Esophagus muscularis mucosa (tissue), 4 donors: ENCODE measurements at regions not wholly inside any gene's neighbourhood (a gene's known extent, or its start where the extent isn't known, plus 50 kb on each side); places are given as distances from the start of the nearest gene placed in this dataset.

ENCODE experiments used
- DNase-seq: peaks from one replicate; pipeline ENCODE4 v3.0.0-alpha.2; 2017; ENCODE audit errors: extremely low spot score
- H3K27ac ChIP-seq, 4 donors: fragments of 200-600 bp; sonication (generic); replicated peaks in 1 of 4; 1 replicate in 3 of 4; 2 replicates in 1 of 4; pipeline ENCODE4 v1.5.1; 2016 to 2019; ENCODE audit warnings: mild to moderate bottlenecking in 1 of 4
- H3K27me3 ChIP-seq, 4 donors: fragments of 200-600 bp; sonication (generic); one replicate each; pipeline versions ENCODE4 v1.5.1 to v1.6.0; 2016 to 2019
- H3K36me3 ChIP-seq, 4 donors: fragments of 200-600 bp; sonication (generic); one replicate each; pipeline ENCODE4 v1.5.1; 2016 to 2019
- H3K4me1 ChIP-seq, 4 donors: fragments of 200-600 bp; sonication (generic); one replicate each; pipeline ENCODE4 v1.5.1; 2016 to 2019
- H3K4me3 ChIP-seq, 4 donors: fragments of 200-600 bp; sonication (generic); 1 replicate in 2 of 4; 2 replicates in 2 of 4; pipeline ENCODE4 v1.5.1; 2016 to 2019; ENCODE audit warnings: mild to moderate bottlenecking in 4 of 4, moderate library complexity in 1 of 4
- H3K9me3 ChIP-seq, 4 donors: fragments of 200-600 bp; sonication (generic); 1 replicate in 3 of 4; 2 replicates in 1 of 4; pipeline ENCODE4 v1.5.1; 2016 to 2019
- EP300 ChIP-seq: sonication (generic); formaldehyde crosslinking; IDR thresholded peaks from one replicate; pipeline ENCODE4 v1.6.1; 2017; ENCODE audit warnings: antibody characterized with exemption
- POLR2A ChIP-seq: fragments of 450-650 bp; IDR thresholded peaks from one replicate; pipeline ENCODE4 v1.6.1; 2017; ENCODE audit warnings: antibody characterized with exemption, moderate library complexity, mild to moderate bottlenecking, low read depth
- POLR2AphosphoS5 ChIP-seq, 2 donors: sonication (generic); formaldehyde crosslinking; IDR thresholded peaks; one replicate each; pipeline ENCODE4 v1.6.1; 2017; ENCODE audit warnings: antibody characterized with exemption in 2 of 2
- WGBS: methylation state at CpG from one replicate; pipeline ENCODE4 v1.1.5; 2018; 5-methylcytosine and 5-hydroxymethylcytosine counted together
- intact Hi-C: fragments of 100-400 bp; cut with DNase I; formaldehyde crosslinking; loops from one replicate; pipeline ENCODE4 v1.15.1; 2023
- TF ChIP-seq, protein P1 (sequence below), 3 experiments: fragments of 200-600 bp in 2 of 3; fragments of 450-650 bp in 1 of 3; sonication (generic) in 2 of 3; IDR thresholded peaks; one replicate each; pipeline ENCODE4 v1.5.1; 2017 to 2019; ENCODE audit warnings: antibody characterized with exemption in 3 of 3, mild to moderate bottlenecking in 2 of 3, moderate library complexity in 1 of 3

GRCh38 chr10:9987197-9987596, 1030.5 kb upstream of the CELF2 start:
- WGBS = 59% methylated on average over 5 of the region's 5 CpGs
- Histone ChIP-seq H3K27ac (peak overlapping the region in 2 of 4 donors; percentile 35 to 60), H3K4me1 (no peaks in the 10 kb centered on the region), H3K9me3 (no peaks in the 10 kb centered on the region), H3K36me3 (no peaks in the 10 kb centered on the region), H3K27me3 (no peaks in the 10 kb centered on the region), H3K4me3 (no peak overlapping the region)
- no peak for DNase-seq
- TF ChIP-seq POLR2AphosphoS5 (IDR thresholded peaks at IDR 0.05) (peak in 1 of 2 donors; percentile 21), POLR2A (no peak), EP300 (no peak)
- TF ChIP-seq, protein P1, sequence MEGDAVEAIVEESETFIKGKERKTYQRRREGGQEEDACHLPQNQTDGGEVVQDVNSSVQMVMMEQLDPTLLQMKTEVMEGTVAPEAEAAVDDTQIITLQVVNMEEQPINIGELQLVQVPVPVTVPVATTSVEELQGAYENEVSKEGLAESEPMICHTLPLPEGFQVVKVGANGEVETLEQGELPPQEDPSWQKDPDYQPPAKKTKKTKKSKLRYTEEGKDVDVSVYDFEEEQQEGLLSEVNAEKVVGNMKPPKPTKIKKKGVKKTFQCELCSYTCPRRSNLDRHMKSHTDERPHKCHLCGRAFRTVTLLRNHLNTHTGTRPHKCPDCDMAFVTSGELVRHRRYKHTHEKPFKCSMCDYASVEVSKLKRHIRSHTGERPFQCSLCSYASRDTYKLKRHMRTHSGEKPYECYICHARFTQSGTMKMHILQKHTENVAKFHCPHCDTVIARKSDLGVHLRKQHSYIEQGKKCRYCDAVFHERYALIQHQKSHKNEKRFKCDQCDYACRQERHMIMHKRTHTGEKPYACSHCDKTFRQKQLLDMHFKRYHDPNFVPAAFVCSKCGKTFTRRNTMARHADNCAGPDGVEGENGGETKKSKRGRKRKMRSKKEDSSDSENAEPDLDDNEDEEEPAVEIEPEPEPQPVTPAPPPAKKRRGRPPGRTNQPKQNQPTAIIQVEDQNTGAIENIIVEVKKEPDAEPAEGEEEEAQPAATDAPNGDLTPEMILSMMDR (IDR thresholded peaks at IDR 0.05) = no peak
- intact Hi-C loops = no loop called here

DNA sequence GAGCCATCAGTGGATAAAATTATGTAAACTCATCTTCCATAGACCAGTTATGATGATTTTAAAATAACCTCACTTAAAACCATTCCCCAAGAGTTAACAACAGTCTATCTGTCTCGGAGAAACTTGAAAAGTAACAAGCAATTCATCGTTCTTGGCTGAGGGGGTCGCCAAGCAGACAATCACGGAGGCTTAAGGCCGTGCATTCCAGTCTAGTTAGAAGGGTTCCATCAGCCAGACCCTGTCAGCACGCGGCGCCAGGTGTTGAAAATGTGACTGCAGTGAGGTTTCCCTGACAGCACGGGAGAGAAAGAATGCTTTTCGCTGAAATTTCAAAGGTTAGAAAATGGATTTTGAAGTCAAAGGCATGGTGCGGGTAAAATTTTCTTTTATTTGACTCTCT, 1025.0 kb upstream of the CELF2 start:
- H3K36me3 ChIP-seq = no peaks in the 10 kb centered on the region
- intact Hi-C loops = no loop called here
- TF ChIP-seq POLR2AphosphoS5 (IDR thresholded peaks at IDR 0.05) (no peak), EP300 (no peak), POLR2A (no peak)
- TF ChIP-seq, protein P1 (IDR thresholded peaks at IDR 0.05) = no peak

DNA sequence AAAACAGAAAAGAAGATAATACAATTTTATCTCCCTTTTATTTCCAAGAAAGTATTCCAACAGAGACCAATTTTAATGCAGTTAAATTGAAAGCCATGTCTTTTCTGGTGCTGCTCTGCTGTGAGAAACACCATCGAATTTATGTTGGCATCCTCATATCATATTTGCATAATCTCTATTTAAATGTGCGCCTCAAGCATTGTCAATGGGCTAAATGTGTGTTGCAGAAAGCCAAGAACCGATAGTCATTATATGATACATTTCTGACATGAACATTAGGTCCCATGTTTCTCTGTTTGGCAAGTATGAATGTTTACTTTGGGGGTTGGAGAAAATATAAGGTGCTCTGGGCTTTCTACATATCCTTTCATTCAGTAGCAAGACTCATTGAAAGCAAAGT, 1023.5 kb upstream of the CELF2 start:
- TF ChIP-seq EP300 (no peak), POLR2A (no peak), POLR2AphosphoS5 (IDR thresholded peaks at IDR 0.05) (no peak)
- TF ChIP-seq, protein P1 (IDR thresholded peaks at IDR 0.05) = no peak

More for the DNA sequence above, 1025.0 kb upstream of the CELF2 start:
- WGBS = 28% methylated on average over 11 of the region's 11 CpGs
- no peaks in the 10 kb centered on the region for H3K9me3 ChIP-seq
- no peak overlapping the region for H3K27ac ChIP-seq
- no peaks in the 10 kb centered on the region for H3K4me1 ChIP-seq
- no peaks in the 10 kb centered on the region for H3K27me3 ChIP-seq
- no peak overlapping the region for H3K4me3 ChIP-seq
- DNase-seq = no peak

GRCh38 chr10:9999627-10000026, 1018.0 kb upstream of the CELF2 start:
- Histone ChIP-seq H3K4me1 (no peaks in the 10 kb centered on the region), H3K27ac (no peak overlapping the region), H3K9me3 (no peaks in the 10 kb centered on the region), H3K4me3 (no peak overlapping the region), H3K27me3 (no peaks in the 10 kb centered on the region), H3K36me3 (no peaks in the 10 kb centered on the region)
- TF ChIP-seq, protein P1 (IDR thresholded peaks at IDR 0.05) = no peak
- TF ChIP-seq POLR2A = no peak
- no peak for TF ChIP-seq POLR2AphosphoS5 (IDR thresholded peaks at IDR 0.05)
- TF ChIP-seq EP300 = no peak
- DNase-seq = no peak
- WGBS = 87% methylated on average over 5 of the region's 5 CpGs
- intact Hi-C loops = no loop called here

More for the DNA sequence above, 1023.5 kb upstream of the CELF2 start:
- no peaks in the 10 kb centered on the region for H3K36me3 ChIP-seq
- H3K4me1 ChIP-seq = no peaks in the 10 kb centered on the region
- no peaks in the 10 kb centered on the region for H3K9me3 ChIP-seq
- WGBS = 94% methylated on average over 3 of the region's 3 CpGs
- intact Hi-C loops = no loop called here
- no peak for DNase-seq
- H3K27me3 ChIP-seq = no peaks in the 10 kb centered on the region
- H3K4me3 ChIP-seq = no peak overlapping the region
- no peak overlapping the region for H3K27ac ChIP-seq

DNA sequence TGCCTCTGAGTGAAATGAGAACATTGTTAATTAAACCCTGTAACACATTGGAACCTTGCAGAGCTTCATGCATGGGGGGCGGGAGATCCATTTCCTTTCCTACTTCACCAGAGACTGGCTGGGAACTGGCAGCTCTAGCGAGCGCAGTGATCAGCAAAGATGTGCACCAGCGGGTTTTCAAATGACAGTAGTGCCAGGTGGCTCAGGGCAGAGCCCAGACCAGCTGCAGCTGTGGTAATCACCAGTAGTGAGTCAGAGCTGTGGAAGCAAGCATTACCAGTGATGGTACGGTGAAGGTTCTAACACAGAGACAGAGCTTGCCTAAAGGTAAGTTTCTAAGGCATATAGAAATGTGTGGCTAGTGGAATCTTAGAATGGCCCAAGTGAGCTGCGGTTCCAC, 1009.7 kb upstream of the CELF2 start:
- intact Hi-C loops = no loop called here
- no peaks in the 10 kb centered on the region for H3K9me3 ChIP-seq
- H3K4me1 ChIP-seq = no peaks in the 10 kb centered on the region
- H3K4me3 ChIP-seq = no peak overlapping the region
- H3K27me3 ChIP-seq = no peaks in the 10 kb centered on the region
- H3K36me3 ChIP-seq = no peaks in the 10 kb centered on the region
- no peak overlapping the region for H3K27ac ChIP-seq
- DNase-seq = no peak
- 95% methylated on average over 6 of the region's 6 CpGs for WGBS
- TF ChIP-seq, protein P1 (IDR thresholded peaks at IDR 0.05) = no peak
- no peak for TF ChIP-seq POLR2AphosphoS5 (IDR thresholded peaks at IDR 0.05)
- no peak for TF ChIP-seq POLR2A
- no peak for TF ChIP-seq EP300
